ENCODE measurements at regions not wholly inside any gene's neighbourhood (a gene's known extent, or its start where the extent isn't known, plus 50 kb on each side); places are given as distances from the start of the nearest gene placed in this dataset.

DNA sequence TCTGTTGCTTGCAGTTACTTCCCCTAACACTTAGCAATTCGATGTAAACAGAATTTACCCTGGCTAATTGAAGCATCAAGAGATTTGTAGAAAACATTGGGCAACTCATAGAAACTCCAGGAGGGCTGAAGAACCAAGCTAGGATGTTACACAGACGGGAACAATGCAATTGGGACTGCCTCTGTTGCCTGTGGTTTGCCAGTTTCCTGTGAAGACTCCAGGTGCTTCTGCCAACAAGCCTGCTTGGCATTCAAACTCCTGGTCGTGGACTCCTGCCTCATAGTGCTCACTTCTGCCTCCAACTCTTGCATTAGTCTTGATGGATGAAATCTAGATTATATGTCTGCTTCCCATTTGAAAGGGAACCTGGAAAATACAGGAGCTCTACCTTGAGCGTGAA lies 246.0 kb downstream of the BMP4 start:
- Mint-ChIP-seq H3K4me1 (peaks cover 7 to 9% of the 10 kb centered on the region in 2 experiments), H3K27ac (no peak overlapping the region), H3K4me3 (no peak overlapping the region), H3K27me3 (ENCODE audit: low read depth) (no peaks in the 10 kb centered on the region), H3K9me3 (no peaks in the 10 kb centered on the region; a peak in 1 of 5 replicates), H3K36me3 (ENCODE audit: insufficient read depth in 1 of 3, low read depth in 3 of 3) (no peaks in the 10 kb centered on the region)
- H3K9ac ChIP-seq (ENCODE audit: extremely low read depth, insufficient read length, low read length), result no peak overlapping the region
- H2BK120ac ChIP-seq (ENCODE audit: low read depth, low read length, poor library complexity, severe bottlenecking), result no peak overlapping the region
- H2AK5ac ChIP-seq (ENCODE audit: insufficient read length, low read length), result no peak overlapping the region
- H4K5ac ChIP-seq (ENCODE audit: insufficient read length, low read depth, low read length), result no peak overlapping the region
- H4K91ac ChIP-seq (ENCODE audit: insufficient read length, low read depth, low read length), result no peak overlapping the region
- H3K18ac ChIP-seq (ENCODE audit: insufficient read length, low read depth, low read length), result no peak overlapping the region
- H3K27me3 ChIP-seq (ENCODE audit: insufficient read depth, low read length), result no peaks in the 10 kb centered on the region
- TF ChIP-seq, protein P1, sequence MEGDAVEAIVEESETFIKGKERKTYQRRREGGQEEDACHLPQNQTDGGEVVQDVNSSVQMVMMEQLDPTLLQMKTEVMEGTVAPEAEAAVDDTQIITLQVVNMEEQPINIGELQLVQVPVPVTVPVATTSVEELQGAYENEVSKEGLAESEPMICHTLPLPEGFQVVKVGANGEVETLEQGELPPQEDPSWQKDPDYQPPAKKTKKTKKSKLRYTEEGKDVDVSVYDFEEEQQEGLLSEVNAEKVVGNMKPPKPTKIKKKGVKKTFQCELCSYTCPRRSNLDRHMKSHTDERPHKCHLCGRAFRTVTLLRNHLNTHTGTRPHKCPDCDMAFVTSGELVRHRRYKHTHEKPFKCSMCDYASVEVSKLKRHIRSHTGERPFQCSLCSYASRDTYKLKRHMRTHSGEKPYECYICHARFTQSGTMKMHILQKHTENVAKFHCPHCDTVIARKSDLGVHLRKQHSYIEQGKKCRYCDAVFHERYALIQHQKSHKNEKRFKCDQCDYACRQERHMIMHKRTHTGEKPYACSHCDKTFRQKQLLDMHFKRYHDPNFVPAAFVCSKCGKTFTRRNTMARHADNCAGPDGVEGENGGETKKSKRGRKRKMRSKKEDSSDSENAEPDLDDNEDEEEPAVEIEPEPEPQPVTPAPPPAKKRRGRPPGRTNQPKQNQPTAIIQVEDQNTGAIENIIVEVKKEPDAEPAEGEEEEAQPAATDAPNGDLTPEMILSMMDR (conservative IDR thresholded peaks at IDR 0.05), result no peak
- H3K9me3 ChIP-seq (ENCODE audit: control insufficient read depth, low read depth, low read length), result no peaks in the 10 kb centered on the region
- H2BK12ac ChIP-seq (ENCODE audit: insufficient read length, low read depth, low read length), result no peak overlapping the region
- no peak overlapping the region for H2BK5ac ChIP-seq (ENCODE audit: insufficient read length, low read length)
- H3K14ac ChIP-seq (ENCODE audit: insufficient read depth, low read length), result no peak overlapping the region
- no peak overlapping the region for H4K8ac ChIP-seq (replicated peaks; ENCODE audit: insufficient read length, low read depth, low read length)
- no peak overlapping the region for H2BK15ac ChIP-seq (ENCODE audit: low read depth, low read length)
- DNase-seq, result no peak
- H2AFZ ChIP-seq (ENCODE audit: low read length), result no peak overlapping the region
- H2BK20ac ChIP-seq (ENCODE audit: low read depth, low read length, poor library complexity, severe bottlenecking), result no peak overlapping the region
- no peaks in the 10 kb centered on the region for H4K20me1 ChIP-seq (ENCODE audit: control insufficient read depth, insufficient read depth, insufficient read length)
- H3K56ac ChIP-seq (ENCODE audit: insufficient read length, low read depth, low read length), result no peak overlapping the region
- H3K4me1 ChIP-seq (ENCODE audit: insufficient read depth, low read length), result no peaks in the 10 kb centered on the region
- no peak overlapping the region for H3T11ph ChIP-seq (ENCODE audit: low read length)
- no peak overlapping the region for H3K27ac ChIP-seq (ENCODE audit: insufficient read length, low read depth, low read length)
- H3K79me1 ChIP-seq (ENCODE audit: insufficient read depth, low read depth, low read length, poor library complexity, severe bottlenecking), result no peaks in the 10 kb centered on the region
- no peaks in the 10 kb centered on the region for H3K79me2 ChIP-seq (ENCODE audit: insufficient read depth, low read length)
- H3K4ac ChIP-seq (ENCODE audit: low read depth, low read length), result no peak overlapping the region
- no peak overlapping the region for H3K23ac ChIP-seq (ENCODE audit: insufficient read length, low read depth, low read length)
- no peaks in the 10 kb centered on the region for H3K23me2 ChIP-seq (ENCODE audit: insufficient read length, low read depth, low read length, poor library complexity, severe bottlenecking)
- no CpG with 5 or more reads among the region's 4 CpGs for WGBS (ENCODE audit: extremely low coverage, insufficient read length, low lambda C conversion rate)
- H3K4me2 ChIP-seq (ENCODE audit: insufficient read depth, insufficient read length, low read length), result no peak overlapping the region
